Urinary bladder (tissue), 3 donors: ENCODE measurements at regions not wholly inside any gene's neighbourhood (a gene's known extent, or its start where the extent isn't known, plus 50 kb on each side); places are given as distances from the start of the nearest gene placed in this dataset.
"Not testable (repeated sequence)": the region's sequence is repeated elsewhere in the genome, so short reads cannot be mapped to it uniquely, and the experiment has no call there.

ENCODE experiments used
- DNase-seq: peaks from one replicate; pipeline ENCODE4 v3.0.0-alpha.2; 2015; ENCODE audit errors: extremely low spot score
- H3K27ac ChIP-seq: one replicate; pipeline ENCODE4 v1.5.1; 2013; ENCODE audit warnings: low read depth, mild to moderate bottlenecking, moderate library complexity
- H3K36me3 ChIP-seq: one replicate; pipeline ENCODE4 v1.6.1; 2013; ENCODE audit warnings: mild to moderate bottlenecking, moderate library complexity; ENCODE audit not compliant: insufficient read depth
- H3K4me1 ChIP-seq: one replicate; pipeline ENCODE4 v1.6.1; 2013; ENCODE audit warnings: mild to moderate bottlenecking, moderate library complexity; ENCODE audit not compliant: insufficient read depth
- H3K4me3 ChIP-seq: one replicate; pipeline ENCODE4 v1.5.1; 2013; ENCODE audit warnings: low read depth, low read length
- WGBS: extraction: QIAGEN DNeasy Blood & Tissue Kit; methylation state at CpG from one replicate; pipeline ENCODE4 v1.1.7; 2013; 5-methylcytosine and 5-hydroxymethylcytosine counted together
- donor health status: healthy with polysubstance abuse.
- donor health status: healthy.

- H3K27ac ChIP-seq, H3K36me3 ChIP-seq, H3K4me3 ChIP-seq, H3K4me1 ChIP-seq, DNase-seq: not testable (repeated sequence)
- 73% methylated on average over 10 of the region's 10 CpGs for WGBS
Observed at GRCh38 chr15:49732109-49732508, 111.3 kb downstream of the DTWD1 start.

- H3K36me3 ChIP-seq, H3K4me3 ChIP-seq, H3K4me1 ChIP-seq, H3K27ac ChIP-seq, DNase-seq: not testable (repeated sequence)
- WGBS = 95% methylated on average over 1 of the region's 1 CpG
Observed at GRCh38 chr15:49734089-49734488, 113.2 kb downstream of the DTWD1 start.

- DNase-seq = no peak
- Histone ChIP-seq H3K4me3 (no peak overlapping the region), H3K4me1 (no peaks in the 10 kb centered on the region), H3K27ac (no peak overlapping the region), H3K36me3 (no peaks in the 10 kb centered on the region)
- 91% methylated on average over 4 of the region's 4 CpGs for WGBS
Observed at GRCh38 chr15:49734831-49735508, 114.1 kb downstream of the DTWD1 start.

GRCh38 chr15:49737127-49737526 is 116.3 kb downstream of the DTWD1 start:
- Histone ChIP-seq H3K4me3 (no peak overlapping the region), H3K27ac (no peak overlapping the region), H3K36me3 (no peaks in the 10 kb centered on the region), H3K4me1 (no peaks in the 10 kb centered on the region)
- no peak for DNase-seq

- Histone ChIP-seq H3K36me3 (no peaks in the 10 kb centered on the region), H3K4me1 (no peaks in the 10 kb centered on the region), H3K4me3 (no peak overlapping the region), H3K27ac (no peak overlapping the region)
- no peak for DNase-seq
Observed at GRCh38 chr15:49741712-49742111, 120.9 kb downstream of the DTWD1 start.

GRCh38 chr15:49742381-49742780 is 121.5 kb downstream of the DTWD1 start:
- Histone ChIP-seq H3K4me3 (no peak overlapping the region), H3K4me1 (no peaks in the 10 kb centered on the region), H3K27ac (no peak overlapping the region), H3K36me3 (no peaks in the 10 kb centered on the region)
- no peak for DNase-seq
- WGBS = 87% methylated on average over 3 of the region's 3 CpGs

- no peaks in the 10 kb centered on the region for H3K36me3 ChIP-seq
- H3K4me1 ChIP-seq = no peaks in the 10 kb centered on the region
- H3K4me3 ChIP-seq = no peak overlapping the region
- no peak overlapping the region for H3K27ac ChIP-seq
- WGBS = 46% methylated on average over 1 of the region's 1 CpG
- DNase-seq = no peak
Observed at GRCh38 chr15:49747340-49747739, 126.5 kb downstream of the DTWD1 start.

GRCh38 chr15:49748791-49749190 is 127.9 kb downstream of the DTWD1 start:
- H3K4me1 ChIP-seq = no peaks in the 10 kb centered on the region
- no peak overlapping the region for H3K4me3 ChIP-seq
- H3K27ac ChIP-seq = no peak overlapping the region
- H3K36me3 ChIP-seq = no peaks in the 10 kb centered on the region
- WGBS = 68% methylated on average over 2 of the region's 2 CpGs
- DNase-seq = no peak

GRCh38 chr15:49750553-49750952 is 129.7 kb downstream of the DTWD1 start:
- H3K4me3 ChIP-seq = no peak overlapping the region
- H3K27ac ChIP-seq = no peak overlapping the region
- DNase-seq = no peak
- no peaks in the 10 kb centered on the region for H3K4me1 ChIP-seq
- H3K36me3 ChIP-seq = no peaks in the 10 kb centered on the region

- Histone ChIP-seq H3K4me3 (no peak overlapping the region), H3K4me1 (no peaks in the 10 kb centered on the region), H3K27ac (no peak overlapping the region), H3K36me3 (no peaks in the 10 kb centered on the region)
- WGBS = 37% methylated on average over 3 of the region's 3 CpGs
- no peak for DNase-seq
Observed at GRCh38 chr15:49751191-49751590, 130.3 kb downstream of the DTWD1 start.

GRCh38 chr15:49751751-49752150 is 130.9 kb downstream of the DTWD1 start:
- WGBS = 80% methylated on average over 3 of the region's 3 CpGs
- H3K36me3 ChIP-seq = no peaks in the 10 kb centered on the region
- no peaks in the 10 kb centered on the region for H3K4me1 ChIP-seq
- H3K27ac ChIP-seq = no peak overlapping the region
- no peak overlapping the region for H3K4me3 ChIP-seq
- DNase-seq = no peak

- H3K4me1 ChIP-seq = no peaks in the 10 kb centered on the region
- H3K27ac ChIP-seq = no peak overlapping the region
- WGBS = 79% methylated on average over 2 of the region's 2 CpGs
- DNase-seq = no peak
- no peaks in the 10 kb centered on the region for H3K36me3 ChIP-seq
- no peak overlapping the region for H3K4me3 ChIP-seq
Observed at GRCh38 chr15:49752517-49752916, 131.7 kb downstream of the DTWD1 start.

- no peak for DNase-seq
- no peaks in the 10 kb centered on the region for H3K4me1 ChIP-seq
- H3K36me3 ChIP-seq = no peaks in the 10 kb centered on the region
- H3K27ac ChIP-seq = no peak overlapping the region
- WGBS = 80% methylated on average over 1 of the region's 1 CpG
- H3K4me3 ChIP-seq = no peak overlapping the region
Observed at GRCh38 chr15:49758456-49758855, 137.6 kb downstream of the DTWD1 start.

GRCh38 chr15:49758856-49759255 is 138.0 kb downstream of the DTWD1 start:
- no peaks in the 10 kb centered on the region for H3K36me3 ChIP-seq
- no peaks in the 10 kb centered on the region for H3K4me1 ChIP-seq
- 61% methylated on average over 2 of the region's 2 CpGs for WGBS
- DNase-seq = no peak
- no peak overlapping the region for H3K27ac ChIP-seq
- H3K4me3 ChIP-seq = no peak overlapping the region

- no peak overlapping the region for H3K4me3 ChIP-seq
Observed at GRCh38 chr15:49760749-49761148, 139.9 kb downstream of the DTWD1 start.

More at GRCh38 chr15:49760749-49761148, 139.9 kb downstream of the DTWD1 start:
- 90% methylated on average over 1 of the region's 1 CpG for WGBS
- Histone ChIP-seq H3K27ac (no peak overlapping the region), H3K36me3 (no peaks in the 10 kb centered on the region), H3K4me1 (no peaks in the 10 kb centered on the region)
- no peak for DNase-seq
